Spinal cord (tissue), 9 donors: ENCODE measurements at regions not wholly inside any gene's neighbourhood (a gene's known extent, or its start where the extent isn't known, plus 50 kb on each side); places are given as distances from the start of the nearest gene placed in this dataset.
"Not testable (repeated sequence)": the region's sequence is repeated elsewhere in the genome, so short reads cannot be mapped to it uniquely, and the experiment has no call there.

Experiments
- DNase-seq, 6 donors: peaks; one replicate each; pipeline versions ENCODE4 v3.0.0 to v3.0.0-alpha.2; 2013 to 2015; ENCODE audit warnings: low spot score in 6 of 6, low read depth in 4 of 6
- H3K27ac ChIP-seq: one replicate; pipeline ENCODE4 v1.5.1; 2013; ENCODE audit warnings: low read depth, low read length, control low read depth
- H3K27me3 ChIP-seq: one replicate; pipeline ENCODE4 v1.6.1; 2013; ENCODE audit warnings: low read length; ENCODE audit not compliant: control insufficient read depth, insufficient read depth
- H3K36me3 ChIP-seq: one replicate; pipeline ENCODE4 v1.6.1; 2013; ENCODE audit warnings: low read length; ENCODE audit not compliant: control insufficient read depth, insufficient read depth
- H3K4me1 ChIP-seq: one replicate; pipeline ENCODE4 v1.6.1; 2013; ENCODE audit warnings: low read length; ENCODE audit not compliant: control insufficient read depth, insufficient read depth
- H3K4me3 ChIP-seq: one replicate; pipeline ENCODE4 v1.5.1; 2013; ENCODE audit warnings: low read depth, low read length, control low read depth
- H3K9me3 ChIP-seq: one replicate; pipeline ENCODE4 v1.6.1; 2013; ENCODE audit warnings: low read length; ENCODE audit not compliant: control insufficient read depth, insufficient read depth
- WGBS: methylation state at CpG from one replicate; pipeline ENCODE4 v1.1.5; 2013; ENCODE audit warnings: missing lambda C conversion rate; ENCODE audit not compliant: insufficient coverage; 5-methylcytosine and 5-hydroxymethylcytosine counted together
- donor health status: healthy.

- no CpG with 5 or more reads among the region's 2 CpGs for WGBS
- Histone ChIP-seq H3K4me1 (no peaks in the 10 kb centered on the region), H3K4me3 (no peak overlapping the region), H3K36me3 (no peaks in the 10 kb centered on the region), H3K27ac (no peak overlapping the region), H3K9me3 (peaks cover 3% of the 10 kb centered on the region), H3K27me3 (no peaks in the 10 kb centered on the region)
- DNase-seq: no peak
Observed at GRCh38 chr10:37733822-37734221, 123.6 kb downstream of the ZNF248 start.

- Histone ChIP-seq H3K27ac (no peak overlapping the region), H3K9me3 (peaks cover 3% of the 10 kb centered on the region)
- no peak for DNase-seq
Observed at GRCh38 chr10:37732685-37733084, 124.7 kb downstream of the ZNF248 start.

DNA sequence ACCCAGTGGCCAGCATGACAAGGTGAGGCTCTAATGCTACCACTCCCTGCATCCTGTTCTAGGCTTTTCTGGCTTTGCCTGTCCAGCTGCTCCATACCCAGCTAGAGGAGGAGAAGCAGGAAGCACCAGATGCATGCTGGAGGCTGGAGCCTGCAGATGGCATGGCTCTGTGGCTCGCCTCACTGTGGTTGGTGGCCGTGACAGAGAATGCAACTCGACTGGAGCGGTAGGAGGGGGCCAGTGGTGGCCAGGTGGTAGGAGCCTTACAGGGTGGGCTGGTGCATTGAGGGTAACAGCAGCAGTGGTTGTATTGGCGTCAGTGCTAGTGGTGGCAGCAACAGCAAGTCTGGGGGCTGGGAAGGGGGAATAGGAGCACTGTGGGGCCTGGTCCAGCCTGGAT is 128.6 kb downstream of the ZNF248 start:
- no peak for DNase-seq
- peaks cover 8% of the 10 kb centered on the region for H3K9me3 ChIP-seq
- no peaks in the 10 kb centered on the region for H3K27me3 ChIP-seq
- H3K4me3 ChIP-seq: no peak overlapping the region
- no peaks in the 10 kb centered on the region for H3K4me1 ChIP-seq
- WGBS: 67% methylated on average over 5 of the region's 5 CpGs
- no peak overlapping the region for H3K27ac ChIP-seq
- no peaks in the 10 kb centered on the region for H3K36me3 ChIP-seq

More at GRCh38 chr10:37732685-37733084, 124.7 kb downstream of the ZNF248 start:
- Histone ChIP-seq H3K4me3 (no peak overlapping the region), H3K4me1 (no peaks in the 10 kb centered on the region), H3K27me3 (no peaks in the 10 kb centered on the region), H3K36me3 (no peaks in the 10 kb centered on the region)

GRCh38 chr10:37727491-37728352 is 129.7 kb downstream of the ZNF248 start:
- 84% methylated on average over 12 of the region's 12 CpGs for WGBS
- no peaks in the 10 kb centered on the region for H3K27me3 ChIP-seq
- no peaks in the 10 kb centered on the region for H3K36me3 ChIP-seq
- no peak for DNase-seq
- no peaks in the 10 kb centered on the region for H3K4me1 ChIP-seq
- no peak overlapping the region for H3K4me3 ChIP-seq
- H3K27ac ChIP-seq: no peak overlapping the region
- peaks cover 8% of the 10 kb centered on the region for H3K9me3 ChIP-seq

DNA sequence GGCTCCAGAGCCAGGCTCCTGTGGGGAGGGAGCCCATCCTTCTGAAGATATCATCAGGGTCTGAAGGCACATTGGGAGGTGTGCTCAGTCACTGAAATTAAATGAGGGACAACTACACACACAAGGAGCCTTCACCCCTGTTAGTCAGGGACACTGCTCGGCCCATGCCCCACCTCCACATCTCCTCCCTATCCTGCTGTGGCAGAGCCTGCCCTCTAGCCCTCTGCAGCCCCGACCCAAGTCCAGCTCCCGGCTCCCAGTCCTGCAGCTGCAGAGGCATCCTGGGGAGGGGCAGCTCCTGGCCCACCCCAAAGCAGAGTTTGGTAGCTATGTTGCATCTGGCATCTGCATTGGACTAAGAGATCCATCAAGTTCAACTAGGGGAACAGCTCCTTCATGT is 136.3 kb downstream of the ZNF248 start:
- Histone ChIP-seq H3K36me3 (no peaks in the 10 kb centered on the region), H3K27me3 (no peaks in the 10 kb centered on the region), H3K27ac (no peak overlapping the region), H3K9me3 (peaks cover 12% of the 10 kb centered on the region), H3K4me1 (no peaks in the 10 kb centered on the region), H3K4me3 (no peak overlapping the region)
- 86% methylated on average over 3 of the region's 3 CpGs for WGBS
- no peak for DNase-seq

- DNase-seq, H3K27ac ChIP-seq, H3K4me1 ChIP-seq, H3K4me3 ChIP-seq, H3K27me3 ChIP-seq, H3K36me3 ChIP-seq: not testable (repeated sequence)
- peaks cover 14% of the 10 kb centered on the region for H3K9me3 ChIP-seq
- WGBS: 68% methylated on average over 6 of the region's 6 CpGs
Observed at GRCh38 chr10:37718060-37718459, 139.3 kb downstream of the ZNF248 start.

GRCh38 chr10:37713642-37714041 is 143.8 kb downstream of the ZNF248 start:
- DNase-seq: no peak
- 58% methylated on average over 2 of the region's 3 CpGs for WGBS
- Histone ChIP-seq H3K4me3 (no peak overlapping the region), H3K9me3 (peaks cover 16% of the 10 kb centered on the region), H3K36me3 (no peaks in the 10 kb centered on the region), H3K27me3 (no peaks in the 10 kb centered on the region), H3K4me1 (no peaks in the 10 kb centered on the region), H3K27ac (no peak overlapping the region)

- Histone ChIP-seq H3K9me3 (peaks cover 13% of the 10 kb centered on the region), H3K4me1 (no peaks in the 10 kb centered on the region), H3K27ac (no peak overlapping the region), H3K36me3 (no peaks in the 10 kb centered on the region), H3K27me3 (no peaks in the 10 kb centered on the region), H3K4me3 (no peak overlapping the region)
- WGBS: 71% methylated on average over 3 of the region's 3 CpGs
- DNase-seq: no peak
Observed at GRCh38 chr10:37713132-37713501, 144.3 kb downstream of the ZNF248 start.

DNA sequence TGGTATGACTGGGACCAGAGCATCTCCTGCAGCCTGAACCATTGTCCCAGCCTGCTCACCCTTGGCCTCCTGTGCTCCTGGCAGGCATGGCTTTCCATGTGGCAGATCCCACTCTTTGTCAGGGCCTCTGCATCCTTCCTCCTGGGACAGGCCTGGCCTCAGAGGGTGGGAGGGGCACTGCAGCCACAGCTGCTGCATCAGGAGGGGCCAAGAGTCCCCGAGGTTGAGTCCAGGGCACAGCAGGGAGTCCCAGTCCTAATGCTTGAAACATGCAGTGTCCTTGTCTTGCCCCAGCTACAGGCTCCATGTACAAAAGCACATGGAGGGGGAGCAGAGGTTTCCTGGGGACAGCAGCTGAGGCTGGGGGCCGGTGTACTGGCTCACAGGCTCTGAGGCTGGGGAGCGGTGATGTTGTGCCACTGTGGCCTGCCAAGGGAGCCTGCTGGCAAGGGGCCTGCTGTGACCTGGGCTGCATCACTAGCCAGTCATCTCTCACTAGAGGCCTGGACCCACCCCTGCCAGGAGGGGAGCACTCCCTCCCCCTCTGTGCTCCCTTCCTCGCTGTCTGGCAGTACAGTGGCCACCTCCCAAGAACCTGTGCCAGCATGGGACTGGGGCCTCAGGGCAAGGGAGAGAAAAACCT is 144.8 kb downstream of the ZNF248 start:
- DNase-seq: no peak
- H3K4me1 ChIP-seq: no peaks in the 10 kb centered on the region
- no peak overlapping the region for H3K27ac ChIP-seq
- no peak overlapping the region for H3K4me3 ChIP-seq
- no peaks in the 10 kb centered on the region for H3K27me3 ChIP-seq
- no peaks in the 10 kb centered on the region for H3K36me3 ChIP-seq
- peaks cover 13% of the 10 kb centered on the region for H3K9me3 ChIP-seq
- 70% methylated on average over 4 of the region's 4 CpGs for WGBS
